Breast epithelium (tissue), 3 donors: ENCODE measurements at regions not wholly inside any gene's neighbourhood (a gene's known extent, or its start where the extent isn't known, plus 50 kb on each side); places are given as distances from the start of the nearest gene placed in this dataset.

Experiments used
- POLR2A ChIP-seq: fragments of 450-650 bp; IDR thresholded peaks from one replicate; pipeline ENCODE4 v1.6.1; 2016; ENCODE audit warnings: antibody characterized with exemption, mild to moderate bottlenecking, moderate library complexity
- POLR2AphosphoS5 ChIP-seq, 3 donors: sonication (generic); formaldehyde crosslinking; IDR thresholded peaks; one replicate each; pipeline ENCODE4 v1.6.1; 2017; ENCODE audit warnings: antibody characterized with exemption in 3 of 3

- no peak for TF ChIP-seq POLR2A
- TF ChIP-seq POLR2AphosphoS5 (IDR thresholded peaks at IDR 0.05) = no peak
These were observed 265.2 kb upstream of the SPHKAP start for GRCh38 chr2:228446734-228447133.
